Activated T-helper 9 cell treated with anti-CD3 and anti-CD28 coated beads, Interleukin-2, amount 50 U/mL, for 16 hours (primary cell): ENCODE measurements at regions not wholly inside any gene's neighbourhood (a gene's known extent, or its start where the extent isn't known, plus 50 kb on each side); places are given as distances from the start of the nearest gene placed in this dataset.
"Not testable (repeated sequence)": the region's sequence is repeated elsewhere in the genome, so short reads cannot be mapped to it uniquely, and the experiment has no call there.

Experiments
- DNase-seq: peaks from one replicate; pipeline ENCODE4 v3.0.0-alpha.2; 2020; ENCODE audit warnings: low read depth

GRCh38 chr3:152774230-152774629, 60.7 kb upstream of the P2RY1 start:
- DNase-seq: not testable (repeated sequence)

- DNase-seq: no peak
Measured at GRCh38 chr3:152778022-152778421, 56.9 kb upstream of the P2RY1 start.

GRCh38 chr3:152779653-152780052, 55.3 kb upstream of the P2RY1 start:
- DNase-seq: no peak

GRCh38 chr3:152780553-152780952, 54.4 kb upstream of the P2RY1 start:
- DNase-seq: no peak

- no peak for DNase-seq
Measured at GRCh38 chr3:152785051-152785450, 49.9 kb upstream of the P2RY1 start.
